ENCODE measurements at regions not wholly inside any gene's neighbourhood (a gene's known extent, or its start where the extent isn't known, plus 50 kb on each side); places are given as distances from the start of the nearest gene placed in this dataset.

DNA sequence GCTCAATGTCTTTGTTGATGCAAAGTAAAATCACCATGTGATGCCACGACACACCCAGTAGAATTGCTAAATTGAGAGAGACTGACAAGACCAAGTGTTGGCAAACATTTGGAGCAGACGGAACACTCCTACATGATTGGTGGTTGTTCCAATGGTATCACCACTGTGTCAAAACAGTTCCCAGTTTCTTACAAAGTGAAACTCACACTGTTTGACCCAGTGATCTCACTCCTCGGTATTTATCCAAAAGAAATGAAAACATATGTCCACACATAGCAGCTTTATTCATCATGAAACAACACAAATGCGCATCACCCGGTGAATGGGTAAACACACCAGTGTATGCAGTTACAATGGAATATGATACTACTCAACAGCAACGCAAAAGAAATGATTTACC lies 74.0 kb upstream of the SULF2 start:
- Histone ChIP-seq H3K4me3 (replicated peaks; ENCODE audit: insufficient read depth, low read length) (no peak overlapping the region), H3K27ac (replicated peaks) (no peak overlapping the region), H3K27me3 (ENCODE audit: insufficient read depth, poor library complexity, severe bottlenecking) (peaks cover 2% of the 10 kb centered on the region)
- TF ChIP-seq GABPA (IDR thresholded peaks at IDR 0.05; ENCODE audit: low read depth) (no peak), SPI1 (IDR thresholded peaks at IDR 0.05; ENCODE audit: borderline replicate concordance, low read depth) (no peak), POLR2AphosphoS5 (IDR thresholded peaks at IDR 0.05; ENCODE audit: low read depth) (no peak)
- TF ChIP-seq, protein P1, sequence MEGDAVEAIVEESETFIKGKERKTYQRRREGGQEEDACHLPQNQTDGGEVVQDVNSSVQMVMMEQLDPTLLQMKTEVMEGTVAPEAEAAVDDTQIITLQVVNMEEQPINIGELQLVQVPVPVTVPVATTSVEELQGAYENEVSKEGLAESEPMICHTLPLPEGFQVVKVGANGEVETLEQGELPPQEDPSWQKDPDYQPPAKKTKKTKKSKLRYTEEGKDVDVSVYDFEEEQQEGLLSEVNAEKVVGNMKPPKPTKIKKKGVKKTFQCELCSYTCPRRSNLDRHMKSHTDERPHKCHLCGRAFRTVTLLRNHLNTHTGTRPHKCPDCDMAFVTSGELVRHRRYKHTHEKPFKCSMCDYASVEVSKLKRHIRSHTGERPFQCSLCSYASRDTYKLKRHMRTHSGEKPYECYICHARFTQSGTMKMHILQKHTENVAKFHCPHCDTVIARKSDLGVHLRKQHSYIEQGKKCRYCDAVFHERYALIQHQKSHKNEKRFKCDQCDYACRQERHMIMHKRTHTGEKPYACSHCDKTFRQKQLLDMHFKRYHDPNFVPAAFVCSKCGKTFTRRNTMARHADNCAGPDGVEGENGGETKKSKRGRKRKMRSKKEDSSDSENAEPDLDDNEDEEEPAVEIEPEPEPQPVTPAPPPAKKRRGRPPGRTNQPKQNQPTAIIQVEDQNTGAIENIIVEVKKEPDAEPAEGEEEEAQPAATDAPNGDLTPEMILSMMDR (IDR thresholded peaks at IDR 0.05; ENCODE audit: insufficient read depth, low read length) = no peak
- TF ChIP-seq, protein P2, sequence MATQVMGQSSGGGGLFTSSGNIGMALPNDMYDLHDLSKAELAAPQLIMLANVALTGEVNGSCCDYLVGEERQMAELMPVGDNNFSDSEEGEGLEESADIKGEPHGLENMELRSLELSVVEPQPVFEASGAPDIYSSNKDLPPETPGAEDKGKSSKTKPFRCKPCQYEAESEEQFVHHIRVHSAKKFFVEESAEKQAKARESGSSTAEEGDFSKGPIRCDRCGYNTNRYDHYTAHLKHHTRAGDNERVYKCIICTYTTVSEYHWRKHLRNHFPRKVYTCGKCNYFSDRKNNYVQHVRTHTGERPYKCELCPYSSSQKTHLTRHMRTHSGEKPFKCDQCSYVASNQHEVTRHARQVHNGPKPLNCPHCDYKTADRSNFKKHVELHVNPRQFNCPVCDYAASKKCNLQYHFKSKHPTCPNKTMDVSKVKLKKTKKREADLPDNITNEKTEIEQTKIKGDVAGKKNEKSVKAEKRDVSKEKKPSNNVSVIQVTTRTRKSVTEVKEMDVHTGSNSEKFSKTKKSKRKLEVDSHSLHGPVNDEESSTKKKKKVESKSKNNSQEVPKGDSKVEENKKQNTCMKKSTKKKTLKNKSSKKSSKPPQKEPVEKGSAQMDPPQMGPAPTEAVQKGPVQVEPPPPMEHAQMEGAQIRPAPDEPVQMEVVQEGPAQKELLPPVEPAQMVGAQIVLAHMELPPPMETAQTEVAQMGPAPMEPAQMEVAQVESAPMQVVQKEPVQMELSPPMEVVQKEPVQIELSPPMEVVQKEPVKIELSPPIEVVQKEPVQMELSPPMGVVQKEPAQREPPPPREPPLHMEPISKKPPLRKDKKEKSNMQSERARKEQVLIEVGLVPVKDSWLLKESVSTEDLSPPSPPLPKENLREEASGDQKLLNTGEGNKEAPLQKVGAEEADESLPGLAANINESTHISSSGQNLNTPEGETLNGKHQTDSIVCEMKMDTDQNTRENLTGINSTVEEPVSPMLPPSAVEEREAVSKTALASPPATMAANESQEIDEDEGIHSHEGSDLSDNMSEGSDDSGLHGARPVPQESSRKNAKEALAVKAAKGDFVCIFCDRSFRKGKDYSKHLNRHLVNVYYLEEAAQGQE (IDR thresholded peaks at IDR 0.05; ENCODE audit: insufficient replicate concordance, low read depth) = no peak
- no peak for DNase-seq (ENCODE audit: low read depth in 1 of 2, low spot score in 1 of 2)

DNA sequence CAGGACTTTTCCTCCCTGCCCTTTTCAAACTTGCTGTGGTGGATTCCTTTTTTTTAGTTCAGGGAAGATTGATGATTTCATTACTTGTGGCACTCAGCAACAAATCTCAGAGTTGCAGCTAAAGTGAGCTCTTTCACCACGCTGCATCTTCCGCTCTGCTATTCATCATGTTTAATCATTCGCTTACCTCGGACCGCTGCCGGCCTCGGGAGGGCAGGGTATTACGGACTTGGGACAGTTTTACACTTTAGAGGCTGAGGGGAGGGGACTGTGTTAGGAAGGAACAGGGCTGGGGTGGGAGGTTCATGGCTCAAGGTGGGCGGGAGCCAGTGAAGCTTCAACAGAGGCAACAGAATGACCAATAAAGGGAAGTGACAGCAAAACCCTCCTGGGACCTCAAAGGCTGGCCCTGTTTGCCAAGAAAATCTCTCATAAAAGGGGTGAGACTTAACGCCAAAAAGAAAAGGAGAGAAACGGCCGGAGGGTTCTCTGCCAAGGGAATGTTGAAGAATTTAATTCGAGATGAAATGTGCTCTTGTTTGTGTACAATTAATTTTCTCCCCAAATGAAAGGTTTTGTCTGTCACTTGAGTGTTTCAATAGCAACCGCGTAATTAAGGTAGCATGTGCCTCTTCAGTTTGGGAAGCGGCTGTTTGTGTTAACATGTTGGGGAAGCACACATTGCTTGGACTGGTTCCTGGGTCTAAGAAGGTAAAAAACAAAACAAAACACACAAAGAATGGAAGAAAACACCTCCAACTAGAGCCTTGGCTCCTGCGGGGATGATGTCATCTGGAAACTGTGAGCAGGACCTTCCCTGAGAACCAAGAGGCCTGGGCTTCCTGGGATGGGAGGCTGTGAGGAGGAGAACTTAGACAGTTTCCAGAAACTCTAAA lies 72.5 kb upstream of the SULF2 start:
- Histone ChIP-seq H3K27ac (replicated peaks) (no peak overlapping the region), H3K27me3 (ENCODE audit: insufficient read depth, poor library complexity, severe bottlenecking) (peaks cover 2% of the 10 kb centered on the region), H3K4me3 (replicated peaks; ENCODE audit: insufficient read depth, low read length) (no peak overlapping the region)
- no peak for DNase-seq (ENCODE audit: low read depth in 1 of 2, low spot score in 1 of 2)
- TF ChIP-seq SPI1 (IDR thresholded peaks at IDR 0.05; ENCODE audit: borderline replicate concordance, low read depth) (no peak), POLR2AphosphoS5 (IDR thresholded peaks at IDR 0.05; ENCODE audit: low read depth) (no peak), GABPA (IDR thresholded peaks at IDR 0.05; ENCODE audit: low read depth) (no peak)
- TF ChIP-seq, protein P1 (IDR thresholded peaks at IDR 0.05; ENCODE audit: insufficient read depth, low read length) = no peak
- TF ChIP-seq, protein P2 (IDR thresholded peaks at IDR 0.05; ENCODE audit: insufficient replicate concordance, low read depth) = no peak

DNA sequence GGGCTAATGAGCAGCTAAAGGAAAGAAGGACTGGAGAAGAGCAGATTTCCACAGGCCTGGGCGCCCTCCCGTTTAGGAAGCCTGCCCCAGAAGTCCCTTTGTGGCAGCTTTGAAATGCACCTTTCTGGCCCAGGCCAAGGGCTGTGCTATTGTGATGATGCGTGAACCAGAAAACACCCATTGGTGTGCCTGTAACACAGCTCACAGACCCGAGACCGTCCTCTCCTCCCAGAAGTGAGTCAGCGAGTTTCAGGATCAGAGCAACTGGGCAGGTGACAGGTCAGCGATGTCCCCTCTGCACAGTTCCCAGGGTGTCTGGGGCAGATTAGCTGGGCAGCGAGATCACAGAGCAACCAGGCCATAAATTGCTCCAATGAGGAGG lies 71.9 kb upstream of the SULF2 start:
- Histone ChIP-seq H3K27me3 (ENCODE audit: insufficient read depth, poor library complexity, severe bottlenecking) (peaks cover 2% of the 10 kb centered on the region), H3K4me3 (replicated peaks; ENCODE audit: insufficient read depth, low read length) (no peak overlapping the region), H3K27ac (replicated peaks) (no peak overlapping the region)
- TF ChIP-seq GABPA (IDR thresholded peaks at IDR 0.05; ENCODE audit: low read depth) = no peak
- TF ChIP-seq, protein P2 (IDR thresholded peaks at IDR 0.05; ENCODE audit: insufficient replicate concordance, low read depth) = no peak
- TF ChIP-seq POLR2AphosphoS5 (IDR thresholded peaks at IDR 0.05; ENCODE audit: low read depth) = no peak
- TF ChIP-seq, protein P1 (IDR thresholded peaks at IDR 0.05; ENCODE audit: insufficient read depth, low read length) = no peak
- TF ChIP-seq SPI1 (IDR thresholded peaks at IDR 0.05; ENCODE audit: borderline replicate concordance, low read depth) = no peak
- no peak for DNase-seq (ENCODE audit: low read depth in 1 of 2, low spot score in 1 of 2)
